ENCODE measurements at regions not wholly inside any gene's neighbourhood (a gene's known extent, or its start where the extent isn't known, plus 50 kb on each side); places are given as distances from the start of the nearest gene placed in this dataset.

- TF ChIP-seq ZFX (IDR thresholded peaks at IDR 0.05; ENCODE audit: borderline replicate concordance) (no peak), CTCF (IDR thresholded peaks at IDR 0.05) (no peak)
- no peak overlapping the region for H3K27ac ChIP-seq
These were observed 212.1 kb downstream of the MACC1 start for GRCh38 chr7:20005081-20005480.

- TF ChIP-seq CTCF (IDR thresholded peaks at IDR 0.05) (no peak), ZFX (IDR thresholded peaks at IDR 0.05; ENCODE audit: borderline replicate concordance) (no peak)
- no peak overlapping the region for H3K27ac ChIP-seq
These were observed 217.5 kb downstream of the MACC1 start for GRCh38 chr7:19999681-20000080.

GRCh38 chr7:19991936-19992335 lies 218.5 kb upstream of the TMEM196 start:
- TF ChIP-seq CTCF (IDR thresholded peaks at IDR 0.05) (no peak), ZFX (IDR thresholded peaks at IDR 0.05; ENCODE audit: borderline replicate concordance) (no peak)

GRCh38 chr7:19989906-19990305 lies 216.5 kb upstream of the TMEM196 start:
- no peak overlapping the region for H3K27ac ChIP-seq
- TF ChIP-seq ZFX (IDR thresholded peaks at IDR 0.05; ENCODE audit: borderline replicate concordance) (no peak), CTCF (IDR thresholded peaks at IDR 0.05) (no peak)

More at GRCh38 chr7:19991936-19992335, 218.5 kb upstream of the TMEM196 start:
- H3K27ac ChIP-seq = no peak overlapping the region

- no peak for TF ChIP-seq CTCF (IDR thresholded peaks at IDR 0.05)
- no peak for TF ChIP-seq ZFX (IDR thresholded peaks at IDR 0.05; ENCODE audit: borderline replicate concordance)
- H3K27ac ChIP-seq = no peak overlapping the region
These were observed 215.4 kb upstream of the TMEM196 start for GRCh38 chr7:19988860-19989259.

GRCh38 chr7:19984231-19984632 lies 210.8 kb upstream of the TMEM196 start:
- TF ChIP-seq ZFX (IDR thresholded peaks at IDR 0.05; ENCODE audit: borderline replicate concordance) (no peak), CTCF (IDR thresholded peaks at IDR 0.05) (no peak)
- H3K27ac ChIP-seq = no peak overlapping the region

- H3K27ac ChIP-seq = no peak overlapping the region
- TF ChIP-seq ZFX (IDR thresholded peaks at IDR 0.05; ENCODE audit: borderline replicate concordance) (no peak), CTCF (IDR thresholded peaks at IDR 0.05) (no peak)
These were observed 209.7 kb upstream of the TMEM196 start for GRCh38 chr7:19982841-19983835.

All from 22Rv1 (cell line).